ENCODE measurements at regions not wholly inside any gene's neighbourhood (a gene's known extent, or its start where the extent isn't known, plus 50 kb on each side); places are given as distances from the start of the nearest gene placed in this dataset.

GRCh38 chr13:59304596-59304995 lies 859.1 kb downstream of the DIAPH3 start:
- TF ChIP-seq POLR2A (IDR thresholded peaks at IDR 0.05), result no peak
- TF ChIP-seq CTCF (IDR thresholded peaks at IDR 0.05), result no peak
- TF ChIP-seq EP300 (IDR thresholded peaks at IDR 0.05), result no peak

Measured in tibial nerve (tissue), 4 donors.